ENCODE measurements at regions not wholly inside any gene's neighbourhood (a gene's known extent, or its start where the extent isn't known, plus 50 kb on each side); places are given as distances from the start of the nearest gene placed in this dataset.
A peak's percentile ranks its signal among the peaks of the same experiment; 100 is the strongest.

DNA sequence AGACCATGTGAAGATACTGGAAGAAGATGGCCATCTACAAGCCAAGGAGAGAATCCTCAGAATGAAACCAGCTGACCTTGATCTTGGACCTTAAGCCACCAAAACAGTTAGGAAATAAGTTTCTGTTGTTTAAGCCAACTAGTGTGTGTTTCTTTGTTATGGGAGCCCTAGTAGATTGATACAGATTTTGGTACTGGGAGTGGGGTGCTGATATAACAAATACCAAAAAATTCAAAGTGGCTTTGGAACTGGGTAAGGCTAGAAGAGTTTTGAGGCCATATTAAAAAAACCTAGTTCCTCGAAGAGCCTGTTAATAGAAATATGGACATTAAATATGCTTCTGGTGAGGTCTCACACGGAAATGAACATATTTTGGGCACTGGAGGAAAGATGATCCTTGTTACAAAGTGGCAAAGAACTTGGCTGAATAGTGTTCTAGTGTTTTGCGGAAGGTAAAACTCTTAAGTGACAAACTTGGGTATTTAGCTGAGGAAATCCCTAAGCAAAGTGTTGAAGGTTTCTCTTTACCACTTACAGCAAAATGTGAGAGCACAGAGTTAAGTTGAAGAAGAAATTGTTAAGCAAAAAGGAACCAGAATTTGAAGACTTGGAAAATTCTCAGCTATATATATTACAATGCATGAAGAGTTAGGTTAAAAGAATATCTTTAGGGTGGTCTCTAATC lies 55.1 kb upstream of the CD83 start:
- DNase-seq (ENCODE audit: low spot score), result no peak
- Histone ChIP-seq H3K27ac (ENCODE audit: poor library complexity, severe bottlenecking) (no peak overlapping the region), H3K9me3 (ENCODE audit: severe bottlenecking) (no peaks in the 10 kb centered on the region), H3K4me1 (ENCODE audit: insufficient read depth, poor library complexity, severe bottlenecking) (peaks cover 10% of the 10 kb centered on the region), H3K36me3 (ENCODE audit: low read depth) (no peaks in the 10 kb centered on the region), H3K27me3 (ENCODE audit: insufficient read depth, poor library complexity, severe bottlenecking) (no peaks in the 10 kb centered on the region), H3K4me3 (ENCODE audit: severe bottlenecking) (no peak overlapping the region)
- TF ChIP-seq, protein P1, sequence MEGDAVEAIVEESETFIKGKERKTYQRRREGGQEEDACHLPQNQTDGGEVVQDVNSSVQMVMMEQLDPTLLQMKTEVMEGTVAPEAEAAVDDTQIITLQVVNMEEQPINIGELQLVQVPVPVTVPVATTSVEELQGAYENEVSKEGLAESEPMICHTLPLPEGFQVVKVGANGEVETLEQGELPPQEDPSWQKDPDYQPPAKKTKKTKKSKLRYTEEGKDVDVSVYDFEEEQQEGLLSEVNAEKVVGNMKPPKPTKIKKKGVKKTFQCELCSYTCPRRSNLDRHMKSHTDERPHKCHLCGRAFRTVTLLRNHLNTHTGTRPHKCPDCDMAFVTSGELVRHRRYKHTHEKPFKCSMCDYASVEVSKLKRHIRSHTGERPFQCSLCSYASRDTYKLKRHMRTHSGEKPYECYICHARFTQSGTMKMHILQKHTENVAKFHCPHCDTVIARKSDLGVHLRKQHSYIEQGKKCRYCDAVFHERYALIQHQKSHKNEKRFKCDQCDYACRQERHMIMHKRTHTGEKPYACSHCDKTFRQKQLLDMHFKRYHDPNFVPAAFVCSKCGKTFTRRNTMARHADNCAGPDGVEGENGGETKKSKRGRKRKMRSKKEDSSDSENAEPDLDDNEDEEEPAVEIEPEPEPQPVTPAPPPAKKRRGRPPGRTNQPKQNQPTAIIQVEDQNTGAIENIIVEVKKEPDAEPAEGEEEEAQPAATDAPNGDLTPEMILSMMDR (IDR thresholded peaks at IDR 0.05; ENCODE audit: poor library complexity, severe bottlenecking), result no peak
- no peak for ATAC-seq (ENCODE audit: low read depth)

DNA sequence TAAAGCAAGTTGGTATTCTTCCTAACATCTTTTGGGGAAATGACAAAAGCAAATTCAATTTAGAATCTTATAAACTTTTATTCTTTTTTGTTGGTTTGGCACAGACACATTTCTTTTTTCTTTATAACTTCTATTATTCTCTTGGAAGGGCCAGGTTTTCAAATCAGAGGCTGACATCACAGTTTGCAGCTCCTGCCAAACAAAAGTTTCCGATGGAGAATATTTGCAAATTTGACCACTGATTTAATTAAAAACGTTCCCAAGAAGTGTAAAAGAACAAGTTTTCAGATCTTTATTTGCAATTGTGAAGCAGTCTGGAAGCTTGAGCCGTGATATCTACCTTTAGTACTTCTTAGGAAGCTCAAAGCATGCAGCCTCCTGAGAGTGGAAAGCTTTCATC lies 53.8 kb upstream of the CD83 start:
- Histone ChIP-seq H3K4me3 (ENCODE audit: severe bottlenecking) (no peak overlapping the region), H3K27ac (ENCODE audit: poor library complexity, severe bottlenecking) (no peak overlapping the region), H3K9me3 (ENCODE audit: severe bottlenecking) (no peaks in the 10 kb centered on the region), H3K27me3 (ENCODE audit: insufficient read depth, poor library complexity, severe bottlenecking) (no peaks in the 10 kb centered on the region), H3K4me1 (ENCODE audit: insufficient read depth, poor library complexity, severe bottlenecking) (peaks cover 15% of the 10 kb centered on the region), H3K36me3 (ENCODE audit: low read depth) (no peaks in the 10 kb centered on the region)
- TF ChIP-seq, protein P1 (IDR thresholded peaks at IDR 0.05; ENCODE audit: poor library complexity, severe bottlenecking), result no peak
- ATAC-seq (ENCODE audit: low read depth) (no peak), DNase-seq (ENCODE audit: low spot score) (no peak)

DNA sequence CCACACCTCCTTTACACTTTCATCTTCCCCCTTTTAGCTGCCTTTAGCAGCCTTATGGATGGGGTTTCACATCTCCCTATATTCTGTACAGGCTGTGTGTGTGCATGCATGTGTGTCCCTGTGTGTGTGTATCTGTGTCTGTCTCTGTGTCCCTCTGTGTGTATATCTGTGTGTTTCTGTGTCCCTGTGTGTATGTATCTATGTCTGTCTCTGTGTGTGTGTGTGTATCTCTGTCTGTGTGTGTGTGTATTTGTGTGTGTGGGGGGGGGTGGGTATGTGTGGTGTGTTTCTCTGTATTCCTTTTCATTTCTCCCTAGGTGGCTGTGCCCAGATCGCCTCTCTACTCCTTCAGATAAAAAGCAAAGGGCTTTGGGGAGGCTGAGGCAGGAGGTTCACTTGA lies 52.2 kb upstream of the CD83 start:
- ATAC-seq (ENCODE audit: low read depth), result no peak
- H3K27ac ChIP-seq (ENCODE audit: poor library complexity, severe bottlenecking), result no peak overlapping the region
- DNase-seq (ENCODE audit: low spot score), result no peak
- no peaks in the 10 kb centered on the region for H3K36me3 ChIP-seq (ENCODE audit: low read depth)
- H3K27me3 ChIP-seq (ENCODE audit: insufficient read depth, poor library complexity, severe bottlenecking), result no peaks in the 10 kb centered on the region
- no peak overlapping the region for H3K4me3 ChIP-seq (ENCODE audit: severe bottlenecking)
- H3K9me3 ChIP-seq (ENCODE audit: severe bottlenecking), result no peaks in the 10 kb centered on the region
- TF ChIP-seq, protein P1 (IDR thresholded peaks at IDR 0.05; ENCODE audit: poor library complexity, severe bottlenecking), result no peak
- peaks cover 5% of the 10 kb centered on the region for H3K4me1 ChIP-seq (ENCODE audit: insufficient read depth, poor library complexity, severe bottlenecking)

DNA sequence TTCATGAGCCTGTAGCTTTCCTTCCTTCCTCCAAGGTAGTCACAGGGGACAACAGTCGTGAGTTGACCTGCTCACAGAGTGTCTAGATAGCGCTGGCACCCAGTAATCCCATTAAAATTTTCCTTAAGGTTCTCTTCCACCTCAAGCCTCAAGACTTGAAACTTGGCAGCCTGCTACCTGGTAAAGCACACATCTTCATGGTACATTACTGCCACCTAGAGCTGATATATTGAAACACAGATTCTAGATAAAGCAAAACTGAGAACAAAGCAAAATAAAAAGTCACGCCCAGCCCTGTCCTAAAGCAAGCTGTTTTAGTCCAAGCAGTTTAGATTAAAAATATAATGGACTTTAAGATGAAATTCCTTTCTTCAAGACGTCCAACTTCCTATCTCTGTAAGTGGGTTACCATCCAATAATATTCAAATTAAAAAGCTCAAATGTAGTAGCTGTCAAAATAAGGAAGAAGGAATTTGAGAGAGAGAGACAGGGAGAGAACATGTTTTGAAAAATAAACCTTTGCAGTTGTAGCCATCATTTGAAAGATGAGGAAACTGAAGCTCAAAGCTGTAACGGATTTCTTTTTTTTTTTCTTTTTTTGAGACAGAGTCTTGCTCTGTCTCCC lies 50.7 kb upstream of the CD83 start:
- ATAC-seq (ENCODE audit: low read depth), result peak; percentile 68
- H3K4me3 ChIP-seq (ENCODE audit: severe bottlenecking), result no peak overlapping the region
- TF ChIP-seq, protein P1 (IDR thresholded peaks at IDR 0.05; ENCODE audit: poor library complexity, severe bottlenecking), result peak; percentile 89
- H3K27ac ChIP-seq (ENCODE audit: poor library complexity, severe bottlenecking), result no peak overlapping the region
- H3K27me3 ChIP-seq (ENCODE audit: insufficient read depth, poor library complexity, severe bottlenecking), result no peaks in the 10 kb centered on the region
- no peaks in the 10 kb centered on the region for H3K36me3 ChIP-seq (ENCODE audit: low read depth)
- H3K4me1 ChIP-seq (ENCODE audit: insufficient read depth, poor library complexity, severe bottlenecking), result peaks cover 5% of the 10 kb centered on the region
- no peak for DNase-seq (ENCODE audit: low spot score)
- no peaks in the 10 kb centered on the region for H3K9me3 ChIP-seq (ENCODE audit: severe bottlenecking)

DNA sequence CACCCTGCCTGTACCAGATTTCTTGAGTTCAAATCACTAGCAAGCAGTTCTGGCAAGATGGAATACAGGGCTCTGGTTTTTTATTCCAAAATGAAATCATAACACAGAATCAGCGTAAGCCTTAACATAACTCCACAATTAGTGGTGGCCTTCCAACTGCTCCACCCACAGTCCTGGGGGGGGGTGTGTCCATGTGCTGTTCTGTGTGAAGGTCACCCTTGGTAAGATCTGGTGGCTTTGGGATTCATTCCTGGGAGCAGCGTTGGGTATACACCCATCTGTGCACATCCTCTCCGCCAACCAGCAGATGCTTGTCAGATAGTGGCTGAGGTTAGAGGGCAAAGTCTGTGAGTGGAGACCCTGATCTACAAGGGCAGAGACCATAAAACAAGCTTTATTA lies 49.9 kb upstream of the CD83 start:
- ATAC-seq (ENCODE audit: low read depth), result no peak
- H3K27me3 ChIP-seq (ENCODE audit: insufficient read depth, poor library complexity, severe bottlenecking), result no peaks in the 10 kb centered on the region
- H3K4me3 ChIP-seq (ENCODE audit: severe bottlenecking), result no peak overlapping the region
- H3K4me1 ChIP-seq (ENCODE audit: insufficient read depth, poor library complexity, severe bottlenecking), result peaks cover 5% of the 10 kb centered on the region
- no peak for DNase-seq (ENCODE audit: low spot score)
- no peaks in the 10 kb centered on the region for H3K9me3 ChIP-seq (ENCODE audit: severe bottlenecking)
- no peak overlapping the region for H3K27ac ChIP-seq (ENCODE audit: poor library complexity, severe bottlenecking)
- TF ChIP-seq, protein P1 (IDR thresholded peaks at IDR 0.05; ENCODE audit: poor library complexity, severe bottlenecking), result no peak
- H3K36me3 ChIP-seq (ENCODE audit: low read depth), result no peaks in the 10 kb centered on the region
